Large intestine (tissue), 3 donors: ENCODE measurements at regions not wholly inside any gene's neighbourhood (a gene's known extent, or its start where the extent isn't known, plus 50 kb on each side); places are given as distances from the start of the nearest gene placed in this dataset.

ENCODE experiments used
- DNase-seq, 2 donors: peaks; one replicate each; pipeline versions ENCODE4 v3.0.0 to v3.0.0-alpha.2; 2013
- H3K27ac ChIP-seq: one replicate; pipeline ENCODE4 v1.5.1; 2013; ENCODE audit warnings: low read length
- H3K27me3 ChIP-seq: 2 replicates; pipeline ENCODE4 v1.6.1; 2013; ENCODE audit warnings: low read length; ENCODE audit not compliant: control insufficient read depth, insufficient read depth
- H3K36me3 ChIP-seq: 2 replicates; pipeline ENCODE4 v1.6.1; 2013; ENCODE audit warnings: low read length; ENCODE audit not compliant: control insufficient read depth, insufficient read depth
- H3K4me1 ChIP-seq: one replicate; pipeline ENCODE4 v1.6.1; 2013; ENCODE audit warnings: low read length; ENCODE audit not compliant: control insufficient read depth, insufficient read depth
- H3K4me3 ChIP-seq: one replicate; pipeline ENCODE4 v1.5.1; 2013; ENCODE audit warnings: low read length
- H3K9me3 ChIP-seq: one replicate; pipeline ENCODE4 v1.6.1; 2013; ENCODE audit warnings: mild to moderate bottlenecking, low read depth, low read length, moderate library complexity; ENCODE audit not compliant: control insufficient read depth
- WGBS: methylation state at CpG from one replicate; pipeline ENCODE4 v1.1.5; 2013; ENCODE audit warnings: low lambda C conversion rate; ENCODE audit not compliant: insufficient coverage; 5-methylcytosine and 5-hydroxymethylcytosine counted together

- no peaks in the 10 kb centered on the region for H3K36me3 ChIP-seq
- 92% methylated on average over 2 of the region's 6 CpGs for WGBS
- no peak for DNase-seq
- H3K9me3 ChIP-seq, result no peaks in the 10 kb centered on the region
- no peak overlapping the region for H3K27ac ChIP-seq
- no peaks in the 10 kb centered on the region for H3K27me3 ChIP-seq
- H3K4me3 ChIP-seq, result no peak overlapping the region
- peaks cover 5% of the 10 kb centered on the region for H3K4me1 ChIP-seq
Observed at GRCh38 chr2:134770702-134771101, 51.9 kb upstream of the TMEM163 start.

GRCh38 chr2:134771313-134771801, 52.6 kb upstream of the TMEM163 start:
- Histone ChIP-seq H3K9me3 (no peaks in the 10 kb centered on the region), H3K27me3 (no peaks in the 10 kb centered on the region)
- WGBS, result 27% methylated on average over 2 of the region's 4 CpGs

GRCh38 chr2:134772493-134773169, 53.8 kb upstream of the TMEM163 start:
- H3K9me3 ChIP-seq, result no peaks in the 10 kb centered on the region
- 88% methylated on average over 1 of the region's 8 CpGs for WGBS
- no peaks in the 10 kb centered on the region for H3K27me3 ChIP-seq
- H3K4me3 ChIP-seq, result no peak overlapping the region
- H3K36me3 ChIP-seq, result no peaks in the 10 kb centered on the region
- no peak overlapping the region for H3K27ac ChIP-seq
- H3K4me1 ChIP-seq, result peaks cover 5% of the 10 kb centered on the region
- DNase-seq, result no peak

More at GRCh38 chr2:134771313-134771801, 52.6 kb upstream of the TMEM163 start:
- Histone ChIP-seq H3K4me3 (no peak overlapping the region), H3K4me1 (peaks cover 5% of the 10 kb centered on the region), H3K27ac (no peak overlapping the region), H3K36me3 (no peaks in the 10 kb centered on the region)
- DNase-seq, result no peak

- H3K9me3 ChIP-seq, result no peaks in the 10 kb centered on the region
- H3K36me3 ChIP-seq, result no peaks in the 10 kb centered on the region
- DNase-seq, result peak in 1 of 2 donors; percentile 11
- no peak overlapping the region for H3K4me3 ChIP-seq
- no peak overlapping the region for H3K27ac ChIP-seq
- WGBS, result no CpG with 5 or more reads among the region's 7 CpGs
- H3K4me1 ChIP-seq, result peaks cover 5% of the 10 kb centered on the region
- no peaks in the 10 kb centered on the region for H3K27me3 ChIP-seq
Observed at GRCh38 chr2:134773335-134773734, 54.5 kb upstream of the TMEM163 start.

- H3K36me3 ChIP-seq, result no peaks in the 10 kb centered on the region
- WGBS, result no CpG with 5 or more reads among the region's 7 CpGs
- no peaks in the 10 kb centered on the region for H3K27me3 ChIP-seq
- H3K27ac ChIP-seq, result no peak overlapping the region
- no peak overlapping the region for H3K4me3 ChIP-seq
- peak in 1 of 2 donors; percentile 17 for DNase-seq
- H3K4me1 ChIP-seq, result peaks cover 5% of the 10 kb centered on the region
- H3K9me3 ChIP-seq, result no peaks in the 10 kb centered on the region
Observed at GRCh38 chr2:134773759-134774742, 55.3 kb upstream of the TMEM163 start.

GRCh38 chr2:134774786-134775641, 56.2 kb upstream of the TMEM163 start:
- 57% methylated on average over 1 of the region's 10 CpGs for WGBS
- Histone ChIP-seq H3K4me3 (no peak overlapping the region), H3K4me1 (peaks cover 5% of the 10 kb centered on the region), H3K9me3 (no peaks in the 10 kb centered on the region), H3K36me3 (no peaks in the 10 kb centered on the region), H3K27ac (no peak overlapping the region), H3K27me3 (no peaks in the 10 kb centered on the region)
- peak in 1 of 2 donors; percentile 26 for DNase-seq

GRCh38 chr2:134776836-134777235, 58.0 kb upstream of the TMEM163 start:
- Histone ChIP-seq H3K9me3 (no peaks in the 10 kb centered on the region), H3K4me1 (peaks cover 5% of the 10 kb centered on the region), H3K4me3 (no peak overlapping the region), H3K27ac (no peak overlapping the region), H3K27me3 (no peaks in the 10 kb centered on the region), H3K36me3 (no peaks in the 10 kb centered on the region)
- no peak for DNase-seq
- 100% methylated on average over 1 of the region's 3 CpGs for WGBS

GRCh38 chr2:134777593-134777992, 58.8 kb upstream of the TMEM163 start:
- WGBS, result no CpG with 5 or more reads among the region's 4 CpGs
- H3K9me3 ChIP-seq, result no peaks in the 10 kb centered on the region
- no peaks in the 10 kb centered on the region for H3K27me3 ChIP-seq
- DNase-seq, result no peak
- no peak overlapping the region for H3K4me3 ChIP-seq
- no peak overlapping the region for H3K27ac ChIP-seq
- H3K36me3 ChIP-seq, result no peaks in the 10 kb centered on the region
- H3K4me1 ChIP-seq, result peaks cover 5% of the 10 kb centered on the region

GRCh38 chr2:134778372-134778771, 59.6 kb upstream of the TMEM163 start:
- no peak for DNase-seq
- no peak overlapping the region for H3K4me3 ChIP-seq
- H3K9me3 ChIP-seq, result no peaks in the 10 kb centered on the region
- H3K36me3 ChIP-seq, result no peaks in the 10 kb centered on the region
- H3K4me1 ChIP-seq, result peaks cover 5% of the 10 kb centered on the region
- H3K27me3 ChIP-seq, result no peaks in the 10 kb centered on the region
- WGBS, result no CpG with 5 or more reads among the region's 4 CpGs
- no peak overlapping the region for H3K27ac ChIP-seq

GRCh38 chr2:134780972-134781371, 57.4 kb upstream of the ACMSD start:
- Histone ChIP-seq H3K36me3 (no peaks in the 10 kb centered on the region), H3K4me3 (no peak overlapping the region), H3K4me1 (no peaks in the 10 kb centered on the region), H3K9me3 (no peaks in the 10 kb centered on the region), H3K27ac (no peak overlapping the region), H3K27me3 (no peaks in the 10 kb centered on the region)
- DNase-seq, result no peak
- WGBS, result no CpG with 5 or more reads among the region's 1 CpG
